ENCODE measurements at regions not wholly inside any gene's neighbourhood (a gene's known extent, or its start where the extent isn't known, plus 50 kb on each side); places are given as distances from the start of the nearest gene placed in this dataset.
"Not testable (repeated sequence)": the region's sequence is repeated elsewhere in the genome, so short reads cannot be mapped to it uniquely, and the experiment has no call there.

- Histone ChIP-seq H4K5ac (ENCODE audit: insufficient read length, low read depth, low read length) (no peak overlapping the region), H3K4ac (ENCODE audit: low read depth, low read length) (no peak overlapping the region), H2BK15ac (ENCODE audit: low read depth, low read length) (no peak overlapping the region), H3T11ph (ENCODE audit: low read length) (no peak overlapping the region), H2BK120ac (ENCODE audit: low read depth, low read length, poor library complexity, severe bottlenecking) (no peak overlapping the region), H4K91ac (ENCODE audit: insufficient read length, low read depth, low read length) (no peak overlapping the region), H3K79me1 (ENCODE audit: insufficient read depth, low read depth, low read length, poor library complexity, severe bottlenecking) (no peaks in the 10 kb centered on the region), H3K18ac (ENCODE audit: insufficient read length, low read depth, low read length) (no peak overlapping the region), H3K23me2 (ENCODE audit: insufficient read length, low read depth, low read length, poor library complexity, severe bottlenecking) (no peaks in the 10 kb centered on the region), H2BK5ac (ENCODE audit: insufficient read length, low read length) (no peak overlapping the region), H3K27ac (ENCODE audit: insufficient read length, low read depth, low read length) (no peak overlapping the region), H3K9ac (ENCODE audit: extremely low read depth, insufficient read length, low read length) (no peak overlapping the region), H3K23ac (ENCODE audit: insufficient read length, low read depth, low read length) (no peak overlapping the region), H3K56ac (ENCODE audit: insufficient read length, low read depth, low read length) (no peak overlapping the region), H3K9me3 (ENCODE audit: control insufficient read depth, low read depth, low read length) (no peaks in the 10 kb centered on the region), H3K14ac (ENCODE audit: insufficient read depth, low read length) (no peak overlapping the region), H2BK20ac (ENCODE audit: low read depth, low read length, poor library complexity, severe bottlenecking) (no peak overlapping the region), H3K4me2 (ENCODE audit: insufficient read depth, insufficient read length, low read length) (no peak overlapping the region), H3K27me3 (ENCODE audit: insufficient read depth, low read length) (no peaks in the 10 kb centered on the region), H2AFZ (ENCODE audit: low read length) (no peak overlapping the region), H3K4me1 (ENCODE audit: insufficient read depth, low read length) (no peaks in the 10 kb centered on the region), H4K8ac (replicated peaks; ENCODE audit: insufficient read length, low read depth, low read length) (no peak overlapping the region), H4K20me1 (ENCODE audit: control insufficient read depth, insufficient read depth, insufficient read length) (no peaks in the 10 kb centered on the region), H2BK12ac (ENCODE audit: insufficient read length, low read depth, low read length) (no peak overlapping the region), H3K79me2 (ENCODE audit: insufficient read depth, low read length) (no peaks in the 10 kb centered on the region), H2AK5ac (ENCODE audit: insufficient read length, low read length) (no peak overlapping the region)
- Mint-ChIP-seq H3K4me1 (no peaks in the 10 kb centered on the region; a peak in 1 of 4 replicates), H3K27ac (no peak overlapping the region), H3K27me3 (ENCODE audit: low read depth) (peaks cover 3% of the 10 kb centered on the region; the same call in 1 of the 2 replicates), H3K4me3 (no peak overlapping the region), H3K9me3 (peaks cover under 1 to 4% of the 10 kb centered on the region in 2 experiments; a peak in 3 of 5 replicates), H3K36me3 (ENCODE audit: insufficient read depth in 1 of 3, low read depth in 3 of 3) (no peaks in the 10 kb centered on the region)
- DNase-seq, result no peak
- 100% methylated on average over 1 of the region's 1 CpG for WGBS (ENCODE audit: extremely low coverage, insufficient read length, low lambda C conversion rate)
- TF ChIP-seq CTCF (conservative IDR thresholded peaks at IDR 0.05), result no peak
Observed at GRCh38 chr1:100661176-100661575, 58.4 kb upstream of the VCAM1 start.

- H3K36me3 Mint-ChIP-seq (ENCODE audit: insufficient read depth in 1 of 3, low read depth in 3 of 3); H3K14ac ChIP-seq (ENCODE audit: insufficient read depth, low read length); H4K20me1 ChIP-seq (ENCODE audit: control insufficient read depth, insufficient read depth, insufficient read length); H2AFZ ChIP-seq (ENCODE audit: low read length); H2BK5ac ChIP-seq (ENCODE audit: insufficient read length, low read length); H2BK120ac ChIP-seq (ENCODE audit: low read depth, low read length, poor library complexity, severe bottlenecking); H3K4me1 Mint-ChIP-seq; H3K79me2 ChIP-seq (ENCODE audit: insufficient read depth, low read length); H3K23ac ChIP-seq (ENCODE audit: insufficient read length, low read depth, low read length); DNase-seq; H2AK5ac ChIP-seq (ENCODE audit: insufficient read length, low read length); H3K9ac ChIP-seq (ENCODE audit: extremely low read depth, insufficient read length, low read length); H2BK12ac ChIP-seq (ENCODE audit: insufficient read length, low read depth, low read length); H3K9me3 ChIP-seq (ENCODE audit: control insufficient read depth, low read depth, low read length); H3K23me2 ChIP-seq (ENCODE audit: insufficient read length, low read depth, low read length, poor library complexity, severe bottlenecking); H2BK20ac ChIP-seq (ENCODE audit: low read depth, low read length, poor library complexity, severe bottlenecking); H3K4me1 ChIP-seq (ENCODE audit: insufficient read depth, low read length); H3K27ac Mint-ChIP-seq; H3K4me2 ChIP-seq (ENCODE audit: insufficient read depth, insufficient read length, low read length); H4K8ac ChIP-seq (replicated peaks; ENCODE audit: insufficient read length, low read depth, low read length); H2BK15ac ChIP-seq (ENCODE audit: low read depth, low read length); H3K4ac ChIP-seq (ENCODE audit: low read depth, low read length); H3K27ac ChIP-seq (ENCODE audit: insufficient read length, low read depth, low read length); H3K27me3 Mint-ChIP-seq (ENCODE audit: low read depth); H3K4me3 Mint-ChIP-seq; H3K18ac ChIP-seq (ENCODE audit: insufficient read length, low read depth, low read length); H3K79me1 ChIP-seq (ENCODE audit: insufficient read depth, low read depth, low read length, poor library complexity, severe bottlenecking); H3K27me3 ChIP-seq (ENCODE audit: insufficient read depth, low read length); H4K5ac ChIP-seq (ENCODE audit: insufficient read length, low read depth, low read length); H3T11ph ChIP-seq (ENCODE audit: low read length); H3K56ac ChIP-seq (ENCODE audit: insufficient read length, low read depth, low read length); H4K91ac ChIP-seq (ENCODE audit: insufficient read length, low read depth, low read length): not testable (repeated sequence)
- peaks cover 10 to 23% of the 10 kb centered on the region in 2 experiments; a peak in 4 of 5 replicates for H3K9me3 Mint-ChIP-seq
- WGBS (ENCODE audit: extremely low coverage, insufficient read length, low lambda C conversion rate), result no CpG with 5 or more reads among the region's 7 CpGs
Observed at GRCh38 chr1:100668494-100668893, 51.0 kb upstream of the VCAM1 start.

Data from H9 (cell line).